ENCODE measurements at regions not wholly inside any gene's neighbourhood (a gene's known extent, or its start where the extent isn't known, plus 50 kb on each side); places are given as distances from the start of the nearest gene placed in this dataset.

DNA sequence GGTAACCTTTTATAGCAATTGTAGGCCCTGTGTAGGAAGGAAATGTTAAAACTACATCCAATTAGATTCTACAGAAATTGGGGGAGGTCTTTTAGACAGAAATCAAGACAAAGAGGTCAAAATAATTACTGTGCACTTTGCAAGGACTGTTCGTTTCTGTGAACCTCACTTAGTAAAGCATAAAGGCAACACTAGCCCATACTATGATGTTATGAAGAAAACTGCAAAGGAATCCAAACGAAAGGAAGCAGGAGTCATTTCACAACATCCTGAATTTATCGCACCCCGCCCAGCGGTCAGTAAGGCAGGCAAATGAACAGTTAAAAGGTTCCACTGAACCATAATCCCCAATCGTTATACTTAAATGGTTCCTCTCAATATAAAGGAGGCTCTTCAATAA, 429.5 kb upstream of the ARID1B start:
- DNase-seq = no peak

DNA sequence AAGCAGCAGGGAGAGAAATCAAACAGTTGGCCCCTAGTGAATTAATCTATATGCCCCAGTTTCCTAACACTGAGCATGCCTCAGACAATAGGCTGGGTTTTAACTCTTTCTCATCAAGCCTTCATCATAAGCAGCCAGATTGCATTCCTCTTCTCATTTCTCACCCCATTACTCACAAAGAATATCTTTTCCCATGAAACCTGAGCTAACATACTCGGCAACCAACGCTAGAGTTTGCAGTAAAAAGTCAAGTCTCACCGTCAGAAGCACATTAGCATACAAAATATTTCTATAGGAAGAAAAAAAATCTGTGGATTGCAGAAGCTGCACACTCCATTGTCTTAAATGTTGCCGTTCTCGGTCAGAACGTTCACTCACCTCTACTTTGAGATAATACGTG, 429.9 kb upstream of the ARID1B start:
- DNase-seq = no peak

- DNase-seq = no peak
Measured at GRCh38 chr6:156345700-156346099, 431.5 kb upstream of the ARID1B start.

GRCh38 chr6:156344491-156344890, 432.7 kb upstream of the ARID1B start:
- no peak for DNase-seq

GRCh38 chr6:156337801-156338200, 439.4 kb upstream of the ARID1B start:
- no peak for DNase-seq

DNA sequence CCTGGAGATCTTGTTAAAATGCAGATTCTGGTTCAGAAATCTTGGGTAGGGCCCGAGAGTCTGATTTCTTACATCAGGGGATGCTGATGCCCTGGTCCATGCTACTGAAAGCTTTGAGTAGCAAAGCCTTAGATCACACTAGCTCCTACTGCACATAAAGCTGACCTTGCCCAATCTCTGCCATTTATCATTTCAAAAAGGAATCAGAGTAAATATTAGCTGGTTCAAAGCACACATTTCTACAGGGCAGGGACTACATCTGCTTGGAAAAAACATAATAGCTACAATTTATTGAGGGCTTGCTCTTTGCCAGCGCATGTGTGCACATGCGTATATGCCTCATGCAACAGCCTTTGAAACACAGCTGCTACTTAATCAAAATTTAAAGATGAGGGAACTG, 440.4 kb upstream of the ARID1B start:
- no peak for DNase-seq

DNA sequence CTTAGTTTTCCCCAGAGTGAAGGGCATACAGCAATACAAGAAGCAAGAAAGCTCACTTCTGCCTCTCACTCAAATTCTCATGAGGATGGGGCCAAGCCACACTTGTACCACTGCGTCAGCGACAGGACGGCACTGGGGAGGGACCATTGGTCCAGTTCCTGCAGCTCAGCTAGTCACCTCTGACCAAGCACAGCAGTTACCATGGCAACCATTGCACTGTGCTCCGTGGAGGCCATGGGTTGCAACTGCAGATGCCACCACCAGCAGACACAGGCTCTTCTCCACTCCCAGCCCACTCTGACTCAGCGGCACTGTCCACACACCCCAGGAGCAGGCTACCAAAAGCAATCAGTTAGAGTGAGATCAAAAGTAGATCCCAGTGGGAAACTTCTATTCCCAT, 441.1 kb upstream of the ARID1B start:
- no peak for DNase-seq

GRCh38 chr6:156334966-156335365, 442.2 kb upstream of the ARID1B start:
- DNase-seq = no peak

DNA sequence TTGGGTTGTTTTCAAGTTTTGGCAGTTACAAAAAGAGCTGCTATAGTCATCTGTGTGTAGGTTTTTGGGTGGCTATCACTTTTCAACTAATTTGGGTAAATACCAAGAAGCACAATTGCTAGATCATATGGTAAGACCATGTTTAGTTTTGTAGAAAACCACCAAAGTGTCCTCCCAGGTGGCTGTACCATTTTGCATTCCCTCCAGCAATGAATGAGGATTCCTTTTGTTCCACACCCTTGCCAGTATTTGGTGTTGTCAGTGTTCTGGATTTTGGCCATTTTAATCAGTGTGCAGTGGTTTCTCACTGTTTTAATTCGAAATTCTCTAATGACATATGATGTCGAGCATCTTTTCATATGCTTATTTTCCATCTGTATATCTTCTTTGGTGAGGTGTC, 457.5 kb upstream of the ARID1B start:
- no peak for DNase-seq

DNA sequence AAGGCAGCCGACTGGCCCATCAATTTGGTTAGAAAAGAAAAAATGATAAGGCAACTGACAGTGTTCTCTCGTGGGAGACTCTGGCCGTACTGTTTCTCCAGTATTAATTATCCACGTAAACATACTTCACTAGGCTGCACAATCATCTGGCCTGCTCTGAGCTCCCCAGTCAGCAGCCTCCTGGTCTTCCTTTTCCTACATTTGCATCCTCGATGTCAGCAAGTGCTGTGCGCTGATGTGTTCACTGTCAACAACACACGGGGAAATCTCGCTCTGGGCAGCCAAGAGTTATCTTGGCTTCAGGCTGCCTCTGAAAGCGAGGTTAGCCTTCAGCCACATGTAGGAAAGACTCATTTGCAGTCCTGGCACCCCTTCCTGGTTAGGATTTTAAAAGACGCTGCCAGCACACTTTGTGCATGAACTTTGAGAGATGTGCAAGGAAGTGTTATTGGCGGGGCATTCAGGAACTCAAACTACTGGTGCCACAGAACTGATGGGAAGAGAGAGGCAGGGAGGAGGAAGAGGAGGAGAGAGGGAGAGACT, 460.5 kb upstream of the ARID1B start:
- no peak for DNase-seq

GRCh38 chr6:156315146-156315545, 462.0 kb upstream of the ARID1B start:
- no peak for DNase-seq

DNA sequence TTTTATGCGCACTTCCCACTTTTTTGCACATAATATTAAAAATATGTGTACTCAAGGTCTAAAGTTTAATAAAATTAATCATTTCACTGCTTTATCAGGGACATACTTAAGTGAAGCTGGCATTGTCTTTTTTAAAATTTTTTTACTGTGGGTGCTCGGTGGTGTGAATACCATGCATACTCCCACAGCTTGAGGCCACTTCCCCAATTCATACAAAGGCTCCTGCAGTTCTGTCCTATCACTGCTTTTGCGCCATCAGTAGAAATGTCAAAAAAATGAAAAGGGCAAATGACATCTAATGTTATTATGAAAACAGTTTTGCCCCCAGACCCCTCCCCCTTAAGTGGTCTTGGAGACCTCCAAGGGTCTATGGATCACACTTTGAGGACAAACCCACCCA, 464.1 kb upstream of the ARID1B start:
- DNase-seq = no peak

DNA sequence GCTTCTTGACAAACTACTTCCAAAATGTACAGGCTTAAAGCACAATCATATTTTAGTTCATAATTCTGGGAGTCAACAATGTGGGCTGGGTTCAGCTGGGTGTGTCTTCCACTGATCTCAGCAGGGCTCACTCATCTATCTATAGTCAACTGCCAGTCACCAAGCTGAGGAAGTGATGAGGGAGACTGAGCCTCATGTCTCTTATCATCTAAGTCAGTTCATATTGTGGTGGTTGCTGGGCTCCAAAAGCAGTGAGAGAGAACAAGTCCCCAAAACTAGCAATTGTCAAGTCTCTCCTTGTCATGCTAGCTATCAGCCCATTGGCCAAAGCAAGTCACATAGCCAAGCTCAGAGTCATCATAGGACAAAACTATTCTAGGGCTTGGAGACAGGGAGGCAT, 465.9 kb upstream of the ARID1B start:
- DNase-seq = peak; percentile 56

- DNase-seq = no peak
Measured at GRCh38 chr6:156310701-156311100, 466.5 kb upstream of the ARID1B start.

- no peak for DNase-seq
Measured at GRCh38 chr6:156309017-156309416, 468.2 kb upstream of the ARID1B start.

DNA sequence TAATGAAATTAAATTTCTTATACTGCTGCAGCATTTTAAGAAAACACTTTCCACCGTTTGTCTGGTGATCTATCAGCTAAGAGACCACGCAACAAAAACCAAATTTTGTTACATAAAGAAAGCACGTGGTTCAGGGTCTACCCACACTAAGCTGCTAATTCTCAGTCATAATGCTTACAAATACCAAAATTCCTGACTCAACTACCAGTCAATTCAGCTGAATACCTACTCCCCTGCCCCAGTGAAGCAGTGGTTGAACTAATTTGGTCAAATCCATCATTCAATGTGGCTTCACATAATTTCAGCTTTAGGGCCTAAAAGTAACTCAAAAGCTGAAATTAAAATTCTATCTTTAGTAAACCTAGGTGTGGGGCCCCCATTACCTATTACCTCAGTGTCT, 468.6 kb upstream of the ARID1B start:
- DNase-seq = no peak

- no peak for DNase-seq
Measured at GRCh38 chr6:156306531-156306930, 470.6 kb upstream of the ARID1B start.

GRCh38 chr6:156283091-156283490, 494.1 kb upstream of the ARID1B start:
- DNase-seq = no peak

- DNase-seq = no peak
Measured at GRCh38 chr6:156282087-156282486, 495.1 kb upstream of the ARID1B start.

DNA sequence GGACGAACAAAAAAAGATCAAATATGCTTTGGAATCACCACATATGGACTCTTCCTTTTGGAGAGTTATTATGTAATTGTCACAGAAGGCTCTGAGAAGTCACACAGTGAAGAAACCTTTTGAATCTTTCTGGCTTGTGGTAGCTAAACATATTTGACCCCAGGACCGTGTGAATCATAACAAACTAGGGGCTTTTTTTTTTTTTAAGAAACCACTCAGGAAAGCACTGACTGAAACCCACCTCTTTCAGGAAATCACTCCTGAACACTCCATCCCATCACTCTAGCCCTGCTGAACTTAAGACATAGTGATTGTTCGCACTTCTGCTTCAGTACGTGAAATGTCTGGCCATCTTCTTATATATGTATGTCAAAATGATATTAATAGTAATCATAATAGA, 495.9 kb upstream of the ARID1B start:
- no peak for DNase-seq

DNA sequence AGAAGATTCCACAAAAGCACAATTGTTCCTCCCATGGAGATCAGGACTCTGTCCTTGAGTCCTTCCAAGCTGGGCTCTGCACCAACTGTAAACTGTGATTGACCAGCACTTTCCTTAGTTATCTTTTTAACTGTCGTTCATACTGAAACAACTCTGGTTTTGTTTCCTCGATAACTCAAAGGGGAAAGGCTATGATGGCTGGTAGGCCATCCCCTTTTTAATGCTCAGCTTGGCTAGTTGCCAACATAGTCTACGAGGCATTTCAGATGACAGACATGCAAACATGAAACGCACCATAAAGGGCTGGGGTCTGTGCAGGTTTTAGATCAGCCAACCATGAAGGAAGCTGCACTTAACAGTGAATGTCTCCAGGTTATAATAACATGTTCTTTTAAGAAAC, 497.1 kb upstream of the ARID1B start:
- no peak for DNase-seq

DNA sequence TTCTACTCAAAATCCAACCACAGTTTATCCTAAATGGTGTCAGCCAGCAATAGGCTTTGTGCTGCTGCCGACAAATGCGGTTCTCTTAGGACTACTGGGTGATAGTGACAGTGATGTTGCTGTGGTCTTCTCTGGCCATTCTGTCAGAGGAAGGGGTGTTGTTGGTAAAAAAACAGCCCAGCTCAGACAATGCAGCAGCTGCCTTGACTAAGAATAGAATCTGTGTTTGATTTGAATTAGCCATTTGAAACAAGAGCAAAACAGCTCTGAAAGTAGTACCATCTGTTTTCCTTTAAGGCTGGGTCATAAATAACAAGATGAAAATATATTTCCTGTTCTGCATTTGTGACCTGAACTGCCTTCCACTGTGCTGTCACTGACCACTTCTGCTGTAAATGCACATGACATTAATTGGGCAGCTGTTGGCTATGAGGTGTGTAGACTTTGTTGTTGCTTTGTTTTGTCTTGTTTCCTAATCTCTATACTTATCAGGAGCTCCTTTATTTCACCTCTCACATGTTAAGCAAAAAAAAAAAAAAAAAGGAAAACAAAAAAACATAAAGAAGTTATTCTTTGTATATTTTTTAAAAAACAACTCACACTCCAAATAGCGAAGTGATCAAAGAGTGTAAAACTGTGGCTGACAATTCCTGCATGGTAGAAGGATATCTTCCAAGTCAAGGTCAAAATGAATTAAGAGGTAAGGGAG, 497.8 kb upstream of the ARID1B start:
- DNase-seq = no peak

GRCh38 chr6:156273065-156273711, 504.0 kb upstream of the ARID1B start:
- no peak for DNase-seq

GRCh38 chr6:156269751-156270369, 507.3 kb upstream of the ARID1B start:
- no peak for DNase-seq

All from hematopoietic multipotent progenitor cell treated with erythropoietin and hydrocortisone succinate and interleukin-3 and kit ligand, for 8 days (in vitro differentiated cells).